ENCODE measurements at regions not wholly inside any gene's neighbourhood (a gene's known extent, or its start where the extent isn't known, plus 50 kb on each side); places are given as distances from the start of the nearest gene placed in this dataset.
"Not testable (repeated sequence)": the region's sequence is repeated elsewhere in the genome, so short reads cannot be mapped to it uniquely, and the experiment has no call there.

DNA sequence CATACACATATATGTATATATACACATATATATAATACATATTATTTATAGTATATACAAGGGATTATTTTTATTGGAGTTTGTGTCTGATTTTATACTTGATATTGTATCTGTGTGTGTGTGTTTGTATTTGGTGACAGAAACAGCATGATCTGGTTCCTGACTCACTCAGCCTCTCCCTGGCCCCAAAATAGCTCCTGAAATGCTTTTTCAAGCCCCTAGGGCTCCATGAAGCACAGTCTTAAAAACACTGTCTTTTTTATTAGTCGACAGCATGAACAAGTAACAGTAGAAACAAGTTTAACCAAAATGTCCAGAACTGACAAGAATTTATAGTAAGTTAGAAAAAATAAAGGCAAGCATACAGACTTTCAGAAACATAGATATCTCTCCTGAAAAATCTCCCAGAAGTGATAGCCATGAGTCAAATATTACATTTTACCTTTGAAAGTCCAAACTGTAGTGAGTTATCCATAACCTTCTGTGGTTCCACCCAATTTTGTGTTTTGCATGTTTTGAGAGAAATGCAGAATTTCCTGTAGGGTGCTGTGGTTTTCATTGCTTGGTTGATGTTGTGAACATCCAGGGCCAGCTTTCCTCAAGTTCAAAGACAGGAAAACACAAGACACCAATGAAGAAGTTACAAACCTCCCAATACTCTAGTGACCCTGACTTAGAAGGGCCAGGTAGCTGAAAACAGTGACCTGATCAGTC is 98.5 kb upstream of the CCDC80 start:
- DNase-seq (ENCODE audit: low read depth): no peak
- in situ Hi-C loops (cut with HindIII; ENCODE audit: low pct_unique_long_range_greater_than_20kb, low sequenced_read_pairs): no loop called here

DNA sequence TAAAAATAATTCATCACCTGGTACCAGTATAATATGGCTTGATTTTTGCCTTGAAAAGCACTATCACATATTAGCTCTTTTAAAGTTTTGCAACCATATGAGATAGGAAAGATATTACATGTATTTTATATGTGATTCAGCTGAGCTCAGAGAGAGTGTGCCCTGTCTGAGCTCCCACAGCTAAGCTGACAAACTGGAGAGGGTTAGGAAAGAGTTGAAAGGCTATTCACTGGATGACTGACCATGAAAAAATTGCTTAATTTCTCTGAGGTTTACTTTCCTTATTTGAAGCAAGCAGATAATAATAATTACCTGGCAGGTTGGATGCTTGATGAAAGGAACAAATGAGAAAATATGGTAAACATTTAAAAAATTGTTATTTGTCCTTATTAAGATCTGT is 97.4 kb upstream of the CCDC80 start:
- in situ Hi-C loops (cut with HindIII; ENCODE audit: low pct_unique_long_range_greater_than_20kb, low sequenced_read_pairs): no loop called here
- DNase-seq (ENCODE audit: low read depth): no peak

DNA sequence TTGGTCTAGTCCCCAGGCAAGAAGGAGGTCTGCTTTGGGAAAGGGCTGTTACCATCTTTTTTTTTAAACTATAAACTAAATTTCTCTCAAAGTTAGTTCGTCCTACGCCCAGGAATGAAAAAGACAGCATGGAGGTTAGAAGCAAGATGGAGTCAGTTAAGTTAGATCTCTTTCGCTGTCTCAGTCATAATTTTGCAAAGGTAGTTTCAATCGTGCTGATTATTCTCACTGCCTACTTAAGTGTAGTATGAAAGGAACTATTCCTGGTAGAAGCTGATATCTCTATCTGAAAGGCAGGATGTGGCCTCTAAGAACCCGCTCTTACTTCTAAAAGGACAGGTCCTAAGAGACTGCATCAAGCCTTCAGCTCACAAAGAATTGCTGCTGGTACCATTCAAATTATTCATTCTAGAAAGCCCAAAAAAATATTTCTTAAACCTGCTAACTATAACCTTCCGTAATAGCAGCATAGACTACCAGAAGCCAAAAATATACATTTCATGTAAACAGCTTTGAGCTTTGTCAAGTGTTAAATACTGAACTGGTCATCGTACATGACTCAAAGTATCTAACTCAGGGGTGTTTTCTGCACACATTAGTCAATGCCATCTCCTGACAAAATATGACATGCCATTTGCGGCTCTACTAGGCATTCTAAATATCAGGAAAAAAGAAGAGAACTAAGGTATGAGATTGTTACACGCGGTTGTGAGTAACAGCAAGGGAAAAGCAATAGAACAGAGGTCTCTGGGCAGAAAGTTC is 96.0 kb upstream of the CCDC80 start:
- DNase-seq (ENCODE audit: low read depth): no peak
- in situ Hi-C loops (cut with HindIII; ENCODE audit: low pct_unique_long_range_greater_than_20kb, low sequenced_read_pairs): no loop called here

DNA sequence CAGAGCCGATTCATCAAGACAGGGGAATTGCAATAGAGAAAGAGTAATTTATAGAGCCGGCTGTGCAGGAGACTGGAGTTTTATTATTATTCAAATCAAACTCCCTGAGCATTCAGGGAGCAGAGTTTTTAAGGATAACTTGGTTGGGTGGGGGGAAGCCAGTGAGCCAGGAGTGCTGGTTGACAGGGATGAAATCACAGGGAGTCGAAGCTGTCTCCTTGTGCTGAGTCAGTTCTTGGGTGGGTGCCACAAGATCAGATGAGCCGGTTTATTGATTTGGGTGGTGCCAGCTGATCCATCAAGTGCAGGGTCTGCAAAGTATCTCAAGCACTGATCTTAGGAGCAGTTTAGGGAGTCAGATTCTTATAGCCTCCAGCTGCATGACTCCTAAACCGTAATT is 95.4 kb upstream of the CCDC80 start:
- in situ Hi-C loops (cut with HindIII; ENCODE audit: low pct_unique_long_range_greater_than_20kb, low sequenced_read_pairs): no loop called here
- no peak for DNase-seq (ENCODE audit: low read depth)

DNA sequence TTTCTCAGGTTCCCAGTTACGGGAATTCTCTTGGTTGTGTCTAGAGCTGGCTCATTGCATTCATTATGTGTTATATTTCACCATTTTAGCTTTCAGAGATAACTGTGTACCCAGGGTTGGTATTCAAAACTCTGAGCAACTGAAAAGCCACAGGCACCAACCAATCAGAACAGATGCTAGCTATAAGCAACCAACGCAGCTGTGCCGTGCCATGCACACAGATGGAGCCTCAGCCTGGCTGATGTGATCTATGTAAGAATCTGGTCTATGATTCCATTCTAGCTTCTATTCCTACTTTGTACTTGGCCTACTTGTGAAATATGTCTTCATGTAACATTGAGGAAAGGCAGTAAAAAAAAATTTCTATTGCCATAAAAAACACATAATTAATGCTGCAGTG is 95.0 kb upstream of the CCDC80 start:
- DNase-seq (ENCODE audit: low read depth): no peak
- in situ Hi-C loops (cut with HindIII; ENCODE audit: low pct_unique_long_range_greater_than_20kb, low sequenced_read_pairs): no loop called here

DNA sequence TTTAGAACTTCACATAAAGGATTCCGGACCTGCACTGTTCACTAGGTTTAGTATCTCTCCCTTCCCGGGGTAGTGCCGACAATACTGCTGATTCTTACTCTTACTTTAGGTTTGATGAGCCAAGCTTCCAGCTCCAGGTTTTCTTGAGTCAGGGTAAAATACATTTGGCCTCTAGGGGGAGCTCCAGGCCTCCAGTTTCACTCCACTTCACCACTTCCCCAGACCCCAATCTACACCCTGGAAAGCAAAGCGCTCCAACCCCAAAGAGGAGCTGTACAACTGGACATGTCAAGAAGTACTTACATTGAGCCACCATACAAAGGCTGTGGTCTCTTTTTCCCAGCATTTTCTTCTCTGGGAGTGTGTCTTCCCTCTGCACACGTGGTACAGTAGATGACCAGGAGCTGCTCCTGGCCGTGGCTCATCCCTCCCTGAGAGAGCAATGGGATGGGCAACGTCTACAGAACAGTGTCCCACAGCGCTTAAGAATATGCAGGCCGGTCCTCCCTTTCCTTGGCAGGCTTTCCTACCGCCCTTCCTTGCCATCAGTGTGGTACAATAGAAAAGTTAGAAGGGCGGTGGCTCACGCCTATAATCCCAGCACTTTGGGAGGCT is 93.9 kb upstream of the CCDC80 start:
- DNase-seq (ENCODE audit: low read depth): peak; percentile 13
- in situ Hi-C loops (cut with HindIII; ENCODE audit: low pct_unique_long_range_greater_than_20kb, low sequenced_read_pairs): no loop called here

DNA sequence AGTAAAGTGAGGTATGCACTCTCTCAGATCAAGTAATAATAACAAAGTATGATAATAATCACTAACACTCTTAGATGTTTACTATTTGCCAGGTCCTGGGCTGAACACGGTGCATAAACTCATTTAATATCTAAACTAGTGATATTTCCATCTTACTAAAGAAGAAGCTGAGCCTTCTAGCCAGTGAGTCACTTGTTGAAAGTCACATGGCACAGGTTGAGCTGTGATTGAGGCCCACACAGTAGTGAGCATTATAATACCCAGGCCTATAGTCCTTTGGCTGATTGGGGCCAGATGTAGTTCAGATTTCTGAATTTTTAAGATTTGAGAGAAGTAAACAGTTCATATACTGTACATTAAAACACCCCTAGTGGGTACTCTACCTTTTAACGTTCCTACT is 93.2 kb upstream of the CCDC80 start:
- in situ Hi-C loops (cut with HindIII; ENCODE audit: low pct_unique_long_range_greater_than_20kb, low sequenced_read_pairs): no loop called here
- DNase-seq (ENCODE audit: low read depth): no peak

DNA sequence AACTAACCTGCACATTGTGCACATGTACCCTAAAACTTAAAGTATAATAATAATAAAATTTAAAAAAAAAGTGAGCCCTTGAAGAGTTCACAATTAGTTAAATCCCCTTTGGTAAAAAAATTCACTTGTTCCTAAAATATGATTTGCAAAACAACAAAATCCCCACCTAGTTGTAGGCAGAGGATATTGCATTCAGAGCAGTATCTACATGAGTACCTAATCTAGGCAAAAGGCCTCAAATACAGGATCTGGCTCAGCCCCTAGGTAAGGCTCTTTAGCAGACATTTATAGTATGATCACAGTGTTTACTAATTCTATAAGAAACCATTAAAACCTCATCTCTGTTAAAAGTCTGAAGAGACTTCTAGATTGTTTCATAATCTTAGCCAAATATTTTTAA is 89.3 kb upstream of the CCDC80 start:
- in situ Hi-C loops (cut with HindIII; ENCODE audit: low pct_unique_long_range_greater_than_20kb, low sequenced_read_pairs): no loop called here
- DNase-seq (ENCODE audit: low read depth): no peak

DNA sequence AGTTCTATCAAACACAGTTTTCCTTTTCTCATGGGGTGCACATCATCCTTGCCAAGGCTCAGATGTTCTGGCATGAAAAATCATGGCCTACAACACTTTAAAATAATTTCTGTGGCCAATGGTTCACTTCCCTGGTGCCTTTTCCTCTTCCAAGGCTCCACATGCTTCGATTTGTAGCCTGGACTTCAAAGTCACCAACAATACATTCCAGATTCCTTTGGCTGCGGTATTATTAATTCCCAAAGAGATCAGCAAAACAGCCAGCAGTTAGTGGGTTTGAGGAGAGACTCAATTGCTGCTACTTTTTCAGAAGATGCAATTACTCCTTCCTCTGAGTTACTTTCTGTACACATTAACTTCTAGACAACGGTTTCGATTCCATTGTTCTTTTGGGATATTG is 80.3 kb upstream of the CCDC80 start:
- in situ Hi-C loops (cut with HindIII; ENCODE audit: low pct_unique_long_range_greater_than_20kb, low sequenced_read_pairs): no loop called here
- DNase-seq (ENCODE audit: low read depth): no peak

DNA sequence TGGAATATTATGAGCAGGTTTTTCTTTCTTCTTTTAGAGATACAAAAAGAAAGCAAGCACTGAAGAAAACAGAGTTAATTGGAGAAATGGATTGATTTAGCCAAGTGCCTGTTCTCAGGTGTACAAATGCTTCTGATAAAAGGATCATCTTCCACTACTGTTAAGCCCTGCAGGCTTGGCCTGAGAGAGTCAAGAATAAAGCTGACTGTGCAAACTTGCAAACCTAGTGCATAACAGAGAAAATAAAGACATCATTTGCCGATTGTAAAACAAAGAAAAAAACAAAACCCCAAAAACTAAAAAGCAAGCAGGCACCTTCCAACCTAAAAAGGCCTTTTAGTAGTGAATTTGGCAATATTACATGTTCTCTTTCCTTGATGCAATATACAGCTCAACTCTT is 78.0 kb upstream of the CCDC80 start:
- DNase-seq (ENCODE audit: low read depth): no peak
- in situ Hi-C loops (cut with HindIII; ENCODE audit: low pct_unique_long_range_greater_than_20kb, low sequenced_read_pairs): no loop called here

DNA sequence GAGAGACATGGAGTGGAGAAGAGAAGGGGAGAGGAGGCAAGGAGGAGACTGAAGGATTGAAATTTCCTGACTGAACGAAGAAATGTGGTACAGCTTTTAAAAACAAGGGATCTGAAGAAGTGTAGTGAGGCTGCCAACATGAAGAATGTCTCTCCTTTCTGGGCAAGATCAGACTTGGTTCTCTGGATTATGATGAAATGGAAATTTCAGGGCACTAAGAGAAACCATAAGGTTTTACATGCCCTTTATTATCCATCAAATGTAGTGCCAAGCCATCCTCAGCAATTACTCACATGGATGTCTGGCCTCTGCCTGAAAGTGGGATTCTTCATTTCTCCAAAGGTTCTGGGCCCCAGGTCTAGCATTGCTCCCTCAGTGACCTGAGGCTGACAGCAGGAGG is 77.6 kb upstream of the CCDC80 start:
- DNase-seq (ENCODE audit: low read depth): no peak
- in situ Hi-C loops (cut with HindIII; ENCODE audit: low pct_unique_long_range_greater_than_20kb, low sequenced_read_pairs): no loop called here

DNA sequence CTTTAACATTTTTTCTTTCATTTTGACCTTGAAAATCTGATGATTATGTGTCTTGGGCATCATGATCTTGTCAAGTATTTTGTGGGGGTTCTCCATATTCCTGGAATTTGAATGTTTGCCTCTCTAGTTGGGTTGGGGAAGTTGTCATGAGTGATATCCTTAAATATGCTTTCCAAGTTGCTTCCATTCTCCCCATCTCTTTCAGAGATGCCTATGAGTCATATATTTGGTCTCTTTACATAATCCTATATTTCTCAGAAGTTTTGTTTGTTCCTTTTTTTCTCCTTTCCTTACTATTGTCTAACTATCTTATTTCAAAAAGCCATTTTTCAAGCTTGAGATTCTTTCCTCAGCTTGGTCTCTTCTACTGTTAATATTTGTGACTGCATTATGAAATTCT is 69.0 kb upstream of the CCDC80 start:
- in situ Hi-C loops (cut with HindIII; ENCODE audit: low pct_unique_long_range_greater_than_20kb, low sequenced_read_pairs): no loop called here
- no peak for DNase-seq (ENCODE audit: low read depth)

DNA sequence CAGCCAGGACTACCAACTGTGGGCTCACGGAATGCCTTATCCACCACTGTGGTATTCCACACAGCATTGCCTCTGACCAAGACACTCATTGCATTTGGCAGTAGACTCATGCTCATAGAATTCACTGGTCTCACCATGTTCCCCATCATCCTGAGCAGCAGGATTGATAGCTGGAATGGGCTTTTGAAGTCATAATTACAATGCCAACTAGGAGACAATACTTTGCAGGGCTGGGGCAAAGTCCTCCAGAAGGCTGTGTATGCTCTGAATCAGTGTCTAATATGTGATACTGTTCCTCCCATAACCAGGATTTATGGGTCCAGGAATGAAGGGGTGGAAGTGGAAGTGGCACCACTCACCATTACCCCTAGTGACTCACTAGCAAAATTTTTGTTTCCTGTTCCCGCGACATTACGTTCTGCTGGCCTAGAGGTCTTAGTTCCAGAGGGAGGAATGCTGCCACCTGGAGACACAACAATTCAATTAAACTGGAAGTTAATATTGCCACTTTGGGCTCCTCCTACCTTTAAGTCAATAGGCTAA is 58.6 kb upstream of the CCDC80 start:
- peak; percentile 15 for DNase-seq (ENCODE audit: low read depth)
- in situ Hi-C loops (cut with HindIII; ENCODE audit: low pct_unique_long_range_greater_than_20kb, low sequenced_read_pairs): no loop called here

DNA sequence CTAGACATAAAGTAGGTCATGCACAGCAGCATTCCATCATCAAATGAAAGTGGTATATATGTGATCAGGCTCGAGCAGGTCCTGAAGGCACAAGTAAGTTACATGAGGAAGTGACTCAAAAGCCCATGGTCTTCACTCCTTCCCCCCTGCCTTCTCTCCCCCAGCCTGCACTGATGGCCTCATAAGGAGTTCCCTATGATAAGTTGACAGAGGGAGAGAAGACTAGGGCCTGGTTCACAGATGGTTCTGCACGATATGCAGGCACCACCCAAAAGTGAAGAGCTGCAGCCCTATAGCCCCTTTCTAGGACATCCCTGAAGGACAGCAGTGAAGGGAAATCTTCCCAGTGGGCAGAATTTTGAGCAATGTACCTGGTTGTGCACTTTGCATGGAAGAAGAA is 57.5 kb upstream of the CCDC80 start:
- in situ Hi-C loops (cut with HindIII; ENCODE audit: low pct_unique_long_range_greater_than_20kb, low sequenced_read_pairs); DNase-seq (ENCODE audit: low read depth): not testable (repeated sequence)

DNA sequence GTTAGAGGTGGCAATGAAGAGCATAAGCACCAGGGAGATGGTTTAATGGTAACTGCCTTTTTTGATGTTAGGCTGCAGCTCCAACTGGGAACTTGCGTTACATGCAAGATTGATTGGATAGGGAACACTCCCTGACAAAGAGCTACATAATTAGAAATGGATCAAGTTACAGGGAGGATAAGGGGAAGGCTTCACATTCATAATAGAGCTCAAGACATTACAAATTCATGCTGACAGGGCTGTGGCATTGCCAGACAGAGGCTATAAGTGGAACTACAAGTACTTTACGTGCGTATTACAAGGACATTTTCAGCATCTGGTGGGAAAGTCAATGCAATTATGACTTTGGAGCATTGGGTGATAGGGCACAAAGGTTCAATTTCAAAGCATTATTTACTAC is 55.3 kb upstream of the CCDC80 start:
- in situ Hi-C loops (cut with HindIII; ENCODE audit: low pct_unique_long_range_greater_than_20kb, low sequenced_read_pairs); DNase-seq (ENCODE audit: low read depth): not testable (repeated sequence)

DNA sequence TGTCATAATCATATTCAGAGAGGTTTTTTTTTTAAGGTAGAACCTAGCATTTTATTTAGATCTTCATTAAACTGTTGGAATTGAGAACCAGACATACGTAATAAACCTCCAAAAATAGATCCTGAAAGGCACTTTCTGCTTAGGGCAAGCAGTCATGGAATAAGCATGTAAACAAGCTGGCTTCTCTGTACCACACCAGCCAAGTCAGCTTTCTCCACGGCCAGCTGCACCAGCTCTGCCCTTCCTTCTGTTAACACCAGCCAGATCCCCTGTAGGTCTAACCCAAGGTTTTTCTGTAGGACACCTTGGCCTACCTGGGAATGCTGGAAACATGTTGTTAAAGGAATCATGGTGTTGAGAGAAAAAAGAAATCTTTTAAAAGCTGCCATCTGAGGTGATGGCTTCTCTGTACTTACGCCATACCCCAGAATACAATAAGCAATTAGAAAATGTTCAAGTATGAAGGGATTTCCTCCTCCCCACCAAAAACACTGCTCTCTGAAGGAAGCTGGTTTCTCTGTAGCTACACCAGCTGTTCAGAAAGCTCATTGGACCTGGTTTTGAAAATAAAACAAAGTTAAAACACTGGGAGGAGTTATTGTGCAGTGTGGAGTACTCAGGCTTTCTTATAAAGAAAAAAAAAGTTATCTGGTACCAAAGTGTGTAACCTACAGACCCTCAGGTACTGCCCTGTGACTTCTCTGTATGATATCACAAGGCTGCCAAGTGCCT is 54.6 kb upstream of the CCDC80 start:
- in situ Hi-C loops (cut with HindIII; ENCODE audit: low pct_unique_long_range_greater_than_20kb, low sequenced_read_pairs); DNase-seq (ENCODE audit: low read depth): not testable (repeated sequence)

DNA sequence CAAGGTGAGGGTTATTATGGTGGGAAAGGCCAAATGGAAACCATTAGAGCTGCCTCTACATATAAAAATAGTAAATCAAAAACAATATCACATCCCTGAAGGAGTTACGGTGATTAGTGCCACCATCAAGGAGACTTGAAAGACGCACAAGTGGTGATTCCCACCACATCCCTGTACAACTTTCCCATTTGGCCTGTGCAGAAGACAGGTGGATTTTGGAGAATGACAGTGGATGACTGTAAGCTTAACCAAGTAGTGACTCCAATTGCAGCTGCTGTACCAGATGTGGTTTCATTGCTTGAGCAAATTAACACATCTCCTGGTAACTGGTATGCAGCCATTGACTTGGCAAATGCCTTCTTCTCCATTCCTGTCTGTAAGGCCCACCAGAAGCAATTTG is 54.0 kb upstream of the CCDC80 start:
- in situ Hi-C loops (cut with HindIII; ENCODE audit: low pct_unique_long_range_greater_than_20kb, low sequenced_read_pairs); DNase-seq (ENCODE audit: low read depth): not testable (repeated sequence)

DNA sequence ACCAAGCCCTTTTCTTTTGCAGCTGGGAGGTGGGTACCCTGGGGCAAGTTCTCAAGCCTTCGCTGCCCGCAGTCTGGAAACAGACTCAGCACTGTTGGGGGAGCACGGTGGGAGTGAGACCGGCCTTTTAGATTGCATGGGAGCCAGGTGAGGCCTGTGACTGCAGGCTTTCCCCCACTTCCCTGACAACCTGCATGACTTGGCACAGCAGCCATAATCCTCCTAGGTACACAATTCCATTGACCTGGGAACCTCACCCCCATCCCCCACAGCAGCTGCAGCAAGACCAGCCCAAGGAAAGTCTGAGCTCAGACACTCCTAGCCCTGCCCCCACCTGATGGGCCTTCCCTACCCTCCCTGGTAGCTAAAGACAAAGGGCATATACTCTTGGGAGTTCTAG is 52.2 kb upstream of the CCDC80 start:
- DNase-seq (ENCODE audit: low read depth): no peak
- in situ Hi-C loops (cut with HindIII; ENCODE audit: low pct_unique_long_range_greater_than_20kb, low sequenced_read_pairs): no loop called here

Measured in Caki2 (cell line).